ENCODE measurements at regions not wholly inside any gene's neighbourhood (a gene's known extent, or its start where the extent isn't known, plus 50 kb on each side); places are given as distances from the start of the nearest gene placed in this dataset.

- TF ChIP-seq CTCF (IDR thresholded peaks at IDR 0.05): no peak
- no peak for TF ChIP-seq POLR2A (IDR thresholded peaks at IDR 0.05; ENCODE audit: low read depth)
These were observed 154.0 kb upstream of the NUDT4 start for GRCh38 chr12:93223440-93224426.

All from esophagus muscularis mucosa (tissue), 3 donors.